ENCODE measurements at regions not wholly inside any gene's neighbourhood (a gene's known extent, or its start where the extent isn't known, plus 50 kb on each side); places are given as distances from the start of the nearest gene placed in this dataset.

DNA sequence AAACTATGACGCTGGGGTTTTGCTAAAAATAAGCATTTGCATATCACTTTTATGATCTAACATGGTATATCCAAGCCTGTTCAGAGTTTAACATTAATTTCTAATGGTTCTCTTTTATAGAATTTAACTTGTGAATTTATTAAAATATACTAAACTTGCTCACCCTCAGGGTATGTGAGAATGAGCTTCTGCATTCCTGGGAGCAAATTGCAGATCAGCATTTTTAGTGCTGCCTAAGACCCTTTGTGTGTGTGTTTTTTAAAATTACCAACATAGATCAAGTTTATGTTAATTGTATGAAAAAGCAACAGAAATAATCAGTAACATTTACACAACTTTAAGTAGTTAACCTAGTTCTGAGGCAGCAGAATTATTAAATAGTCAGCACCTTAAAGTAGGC, 218.0 kb upstream of the AGA start:
- Histone ChIP-seq H3K4me1 (ENCODE audit: insufficient read depth, poor library complexity, severe bottlenecking) (no peaks in the 10 kb centered on the region), H3K9me3 (ENCODE audit: severe bottlenecking) (no peaks in the 10 kb centered on the region), H3K36me3 (ENCODE audit: low read depth) (no peaks in the 10 kb centered on the region), H3K27ac (ENCODE audit: poor library complexity, severe bottlenecking) (no peak overlapping the region), H3K4me3 (ENCODE audit: severe bottlenecking) (no peak overlapping the region), H3K27me3 (ENCODE audit: insufficient read depth, poor library complexity, severe bottlenecking) (no peaks in the 10 kb centered on the region)
- ATAC-seq (ENCODE audit: low read depth) (no peak), DNase-seq (ENCODE audit: low spot score) (no peak)
- TF ChIP-seq, protein P1, sequence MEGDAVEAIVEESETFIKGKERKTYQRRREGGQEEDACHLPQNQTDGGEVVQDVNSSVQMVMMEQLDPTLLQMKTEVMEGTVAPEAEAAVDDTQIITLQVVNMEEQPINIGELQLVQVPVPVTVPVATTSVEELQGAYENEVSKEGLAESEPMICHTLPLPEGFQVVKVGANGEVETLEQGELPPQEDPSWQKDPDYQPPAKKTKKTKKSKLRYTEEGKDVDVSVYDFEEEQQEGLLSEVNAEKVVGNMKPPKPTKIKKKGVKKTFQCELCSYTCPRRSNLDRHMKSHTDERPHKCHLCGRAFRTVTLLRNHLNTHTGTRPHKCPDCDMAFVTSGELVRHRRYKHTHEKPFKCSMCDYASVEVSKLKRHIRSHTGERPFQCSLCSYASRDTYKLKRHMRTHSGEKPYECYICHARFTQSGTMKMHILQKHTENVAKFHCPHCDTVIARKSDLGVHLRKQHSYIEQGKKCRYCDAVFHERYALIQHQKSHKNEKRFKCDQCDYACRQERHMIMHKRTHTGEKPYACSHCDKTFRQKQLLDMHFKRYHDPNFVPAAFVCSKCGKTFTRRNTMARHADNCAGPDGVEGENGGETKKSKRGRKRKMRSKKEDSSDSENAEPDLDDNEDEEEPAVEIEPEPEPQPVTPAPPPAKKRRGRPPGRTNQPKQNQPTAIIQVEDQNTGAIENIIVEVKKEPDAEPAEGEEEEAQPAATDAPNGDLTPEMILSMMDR (IDR thresholded peaks at IDR 0.05; ENCODE audit: poor library complexity, severe bottlenecking): no peak

DNA sequence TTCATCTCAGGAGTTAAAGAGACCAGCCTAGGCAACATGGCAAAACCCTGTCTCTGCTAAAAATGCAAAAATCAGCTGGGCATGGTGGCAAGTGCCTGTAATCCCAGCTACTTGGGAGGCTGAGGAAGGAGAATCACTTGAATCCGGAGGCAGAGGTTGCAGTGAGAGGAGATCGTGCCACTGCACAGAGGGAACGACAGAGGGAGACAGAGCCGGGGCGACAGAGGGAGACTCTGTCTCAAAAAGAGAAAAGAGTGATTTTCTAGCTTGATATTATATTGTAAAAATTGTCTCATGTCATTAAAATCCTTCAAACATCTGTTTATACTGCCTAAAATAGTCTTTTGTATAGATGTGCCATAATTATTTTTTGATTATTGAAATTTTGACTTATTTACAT, 225.4 kb upstream of the AGA start:
- TF ChIP-seq, protein P1 (IDR thresholded peaks at IDR 0.05; ENCODE audit: poor library complexity, severe bottlenecking): peak; percentile 74
- H3K27me3 ChIP-seq (ENCODE audit: insufficient read depth, poor library complexity, severe bottlenecking): no peaks in the 10 kb centered on the region
- no peak overlapping the region for H3K4me3 ChIP-seq (ENCODE audit: severe bottlenecking)
- H3K27ac ChIP-seq (ENCODE audit: poor library complexity, severe bottlenecking): no peak overlapping the region
- H3K4me1 ChIP-seq (ENCODE audit: insufficient read depth, poor library complexity, severe bottlenecking): no peaks in the 10 kb centered on the region
- H3K9me3 ChIP-seq (ENCODE audit: severe bottlenecking): no peaks in the 10 kb centered on the region
- DNase-seq (ENCODE audit: low spot score): no peak
- no peaks in the 10 kb centered on the region for H3K36me3 ChIP-seq (ENCODE audit: low read depth)
- 0 out of 3 replicates have a peak, but pooled peaks have one; percentile 54 for ATAC-seq (ENCODE audit: low read depth)

DNA sequence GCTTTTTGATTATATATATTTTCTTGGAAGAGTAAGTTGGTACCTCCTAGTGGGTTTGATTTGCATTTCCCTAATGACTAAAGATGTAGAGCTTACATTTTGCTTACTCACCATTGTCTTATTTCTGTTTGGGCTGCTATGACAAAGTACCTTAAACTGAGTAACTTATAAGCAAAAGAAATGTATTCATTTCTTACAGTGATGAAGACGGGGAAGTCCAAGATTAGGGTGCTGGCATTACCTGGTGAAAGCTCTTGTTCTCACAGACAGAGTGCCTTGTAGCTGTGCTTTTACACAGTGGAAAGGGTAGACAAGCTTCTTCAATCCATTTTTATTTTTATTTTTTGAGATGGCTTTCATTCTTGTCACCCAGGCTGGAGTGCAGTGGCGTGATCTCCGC, 229.2 kb upstream of the AGA start:
- Histone ChIP-seq H3K36me3 (ENCODE audit: low read depth) (no peaks in the 10 kb centered on the region), H3K4me1 (ENCODE audit: insufficient read depth, poor library complexity, severe bottlenecking) (no peaks in the 10 kb centered on the region), H3K27ac (ENCODE audit: poor library complexity, severe bottlenecking) (no peak overlapping the region), H3K4me3 (ENCODE audit: severe bottlenecking) (no peak overlapping the region), H3K27me3 (ENCODE audit: insufficient read depth, poor library complexity, severe bottlenecking) (no peaks in the 10 kb centered on the region), H3K9me3 (ENCODE audit: severe bottlenecking) (no peaks in the 10 kb centered on the region)
- TF ChIP-seq, protein P1 (IDR thresholded peaks at IDR 0.05; ENCODE audit: poor library complexity, severe bottlenecking): no peak
- no peak for ATAC-seq (ENCODE audit: low read depth)
- no peak for DNase-seq (ENCODE audit: low spot score)

DNA sequence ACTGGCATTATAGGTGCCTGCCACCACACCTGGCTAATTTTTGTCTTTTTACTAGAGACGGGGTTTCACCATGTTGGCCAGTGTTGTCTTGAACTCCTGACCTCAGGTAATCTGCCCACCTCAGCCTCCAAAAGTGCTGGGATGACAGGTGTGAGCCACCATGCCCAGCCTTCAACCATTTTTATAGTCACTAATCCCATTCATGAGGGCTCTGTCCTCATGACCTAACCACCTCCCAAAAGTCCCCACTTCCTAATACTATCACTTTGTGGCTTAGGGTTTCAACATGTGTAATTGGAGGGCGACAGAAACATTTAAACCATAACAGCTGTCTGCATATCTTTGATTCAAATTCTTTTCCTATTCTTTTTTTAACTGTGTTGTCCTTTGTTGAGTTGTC, 229.6 kb upstream of the AGA start:
- no peak overlapping the region for H3K27ac ChIP-seq (ENCODE audit: poor library complexity, severe bottlenecking)
- H3K27me3 ChIP-seq (ENCODE audit: insufficient read depth, poor library complexity, severe bottlenecking): no peaks in the 10 kb centered on the region
- no peaks in the 10 kb centered on the region for H3K9me3 ChIP-seq (ENCODE audit: severe bottlenecking)
- no peaks in the 10 kb centered on the region for H3K4me1 ChIP-seq (ENCODE audit: insufficient read depth, poor library complexity, severe bottlenecking)
- ATAC-seq (ENCODE audit: low read depth) (no peak), DNase-seq (ENCODE audit: low spot score) (no peak)
- no peaks in the 10 kb centered on the region for H3K36me3 ChIP-seq (ENCODE audit: low read depth)
- TF ChIP-seq, protein P1 (IDR thresholded peaks at IDR 0.05; ENCODE audit: poor library complexity, severe bottlenecking): no peak
- H3K4me3 ChIP-seq (ENCODE audit: severe bottlenecking): no peak overlapping the region

DNA sequence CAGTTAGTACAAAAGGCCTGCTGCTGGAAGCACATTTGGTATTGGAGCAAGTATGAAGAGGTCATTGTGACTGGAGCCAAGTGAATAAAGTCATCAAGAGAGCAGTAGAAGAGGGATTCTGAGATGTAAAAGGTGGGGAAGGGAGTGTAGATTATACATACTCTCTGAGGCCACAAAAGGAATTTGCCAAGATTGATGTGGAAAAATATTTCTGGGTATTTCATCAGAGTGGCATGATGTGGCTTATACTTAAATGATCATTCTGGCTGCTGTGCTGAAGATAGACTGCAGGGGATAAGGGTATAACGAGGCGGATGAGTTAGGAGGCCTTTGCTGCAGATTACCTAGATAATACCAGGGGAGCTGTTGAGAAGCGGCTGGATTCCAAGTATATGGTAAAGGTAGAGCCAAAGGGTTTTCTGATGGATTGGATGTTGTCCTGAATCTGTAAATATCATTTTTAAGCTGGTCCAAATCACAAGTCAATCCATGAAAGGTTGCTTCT, 231.8 kb upstream of the AGA start:
- Histone ChIP-seq H3K27me3 (ENCODE audit: insufficient read depth, poor library complexity, severe bottlenecking) (no peaks in the 10 kb centered on the region), H3K9me3 (ENCODE audit: severe bottlenecking) (no peaks in the 10 kb centered on the region), H3K4me1 (ENCODE audit: insufficient read depth, poor library complexity, severe bottlenecking) (no peaks in the 10 kb centered on the region), H3K36me3 (ENCODE audit: low read depth) (no peaks in the 10 kb centered on the region), H3K4me3 (ENCODE audit: severe bottlenecking) (no peak overlapping the region), H3K27ac (ENCODE audit: poor library complexity, severe bottlenecking) (no peak overlapping the region)
- TF ChIP-seq, protein P1 (IDR thresholded peaks at IDR 0.05; ENCODE audit: poor library complexity, severe bottlenecking): no peak
- DNase-seq (ENCODE audit: low spot score): no peak
- no peak for ATAC-seq (ENCODE audit: low read depth)

Measured in RWPE2 (cell line).